SK-N-MC (cell line): ENCODE measurements at regions not wholly inside any gene's neighbourhood (a gene's known extent, or its start where the extent isn't known, plus 50 kb on each side); places are given as distances from the start of the nearest gene placed in this dataset.

Source experiments
- EZH2 ChIP-seq: fragments of 200-600 bp; sonication (generic); IDR thresholded peaks from one replicate; pipeline ENCODE4 v1.6.1; 2017; ENCODE audit warnings: antibody characterized with exemption
- POLR2AphosphoS5 ChIP-seq: IDR thresholded peaks from 2 replicates; pipeline ENCODE4 v1.6.1; 2012; ENCODE audit warnings: mild to moderate bottlenecking, low read depth, low read length, borderline replicate concordance

- TF ChIP-seq POLR2AphosphoS5 (no peak), EZH2 (no peak)
These were observed 1182.4 kb downstream of the HACE1 start for GRCh38 chr6:103677290-103677689.
